ENCODE measurements at regions not wholly inside any gene's neighbourhood (a gene's known extent, or its start where the extent isn't known, plus 50 kb on each side); places are given as distances from the start of the nearest gene placed in this dataset.
"Not testable (repeated sequence)": the region's sequence is repeated elsewhere in the genome, so short reads cannot be mapped to it uniquely, and the experiment has no call there.

- H3K36me3 ChIP-seq, result no peaks in the 10 kb centered on the region
- H3K27me3 ChIP-seq, result no peaks in the 10 kb centered on the region
- H3K4me1 ChIP-seq, result no peaks in the 10 kb centered on the region
- H3K27ac ChIP-seq (replicated peaks in 1 of 4), result no peak overlapping the region
- WGBS, result 90% methylated on average over 2 of the region's 2 CpGs
- no peak for DNase-seq (ENCODE audit: extremely low spot score)
- intact Hi-C loops (cut with DNase I), result no loop called here
- no peaks in the 10 kb centered on the region for H3K9me3 ChIP-seq
- H3K4me3 ChIP-seq, result no peak overlapping the region
- TF ChIP-seq, protein P1, sequence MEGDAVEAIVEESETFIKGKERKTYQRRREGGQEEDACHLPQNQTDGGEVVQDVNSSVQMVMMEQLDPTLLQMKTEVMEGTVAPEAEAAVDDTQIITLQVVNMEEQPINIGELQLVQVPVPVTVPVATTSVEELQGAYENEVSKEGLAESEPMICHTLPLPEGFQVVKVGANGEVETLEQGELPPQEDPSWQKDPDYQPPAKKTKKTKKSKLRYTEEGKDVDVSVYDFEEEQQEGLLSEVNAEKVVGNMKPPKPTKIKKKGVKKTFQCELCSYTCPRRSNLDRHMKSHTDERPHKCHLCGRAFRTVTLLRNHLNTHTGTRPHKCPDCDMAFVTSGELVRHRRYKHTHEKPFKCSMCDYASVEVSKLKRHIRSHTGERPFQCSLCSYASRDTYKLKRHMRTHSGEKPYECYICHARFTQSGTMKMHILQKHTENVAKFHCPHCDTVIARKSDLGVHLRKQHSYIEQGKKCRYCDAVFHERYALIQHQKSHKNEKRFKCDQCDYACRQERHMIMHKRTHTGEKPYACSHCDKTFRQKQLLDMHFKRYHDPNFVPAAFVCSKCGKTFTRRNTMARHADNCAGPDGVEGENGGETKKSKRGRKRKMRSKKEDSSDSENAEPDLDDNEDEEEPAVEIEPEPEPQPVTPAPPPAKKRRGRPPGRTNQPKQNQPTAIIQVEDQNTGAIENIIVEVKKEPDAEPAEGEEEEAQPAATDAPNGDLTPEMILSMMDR (IDR thresholded peaks at IDR 0.05), result no peak
- TF ChIP-seq POLR2A (IDR thresholded peaks at IDR 0.05; ENCODE audit: low read depth) (no peak), EP300 (IDR thresholded peaks at IDR 0.05) (no peak), POLR2AphosphoS5 (IDR thresholded peaks at IDR 0.05) (no peak)
These were observed 199.5 kb upstream of the GRM3 start for GRCh38 chr7:86444245-86444644.

DNA sequence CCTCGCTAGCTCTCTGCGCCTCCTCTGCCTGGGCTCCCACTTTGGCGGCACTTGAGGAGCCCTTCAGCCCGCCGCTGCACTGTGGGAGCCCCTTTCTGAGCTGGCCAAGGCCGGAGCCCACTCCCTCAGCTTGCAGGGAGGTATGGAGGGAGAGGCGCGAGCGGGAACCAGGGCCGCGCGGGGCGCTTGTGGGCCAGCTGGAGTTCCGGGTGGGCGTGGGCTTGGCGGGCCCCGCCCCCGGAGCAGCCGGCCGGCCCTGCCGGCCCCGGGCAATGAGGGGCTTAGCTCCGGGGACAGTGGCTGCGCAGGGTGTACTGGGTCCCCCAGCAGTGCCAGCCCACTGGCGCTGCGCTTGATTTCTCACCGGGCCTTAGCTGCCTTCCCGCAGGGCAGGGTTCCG lies 203.3 kb upstream of the GRM3 start:
- intact Hi-C loops (cut with DNase I); DNase-seq (ENCODE audit: extremely low spot score); H3K27ac ChIP-seq (replicated peaks in 1 of 4); H3K4me3 ChIP-seq; H3K27me3 ChIP-seq; H3K9me3 ChIP-seq; H3K36me3 ChIP-seq; H3K4me1 ChIP-seq: not testable (repeated sequence)
- 89% methylated on average over 15 of the region's 29 CpGs for WGBS

DNA sequence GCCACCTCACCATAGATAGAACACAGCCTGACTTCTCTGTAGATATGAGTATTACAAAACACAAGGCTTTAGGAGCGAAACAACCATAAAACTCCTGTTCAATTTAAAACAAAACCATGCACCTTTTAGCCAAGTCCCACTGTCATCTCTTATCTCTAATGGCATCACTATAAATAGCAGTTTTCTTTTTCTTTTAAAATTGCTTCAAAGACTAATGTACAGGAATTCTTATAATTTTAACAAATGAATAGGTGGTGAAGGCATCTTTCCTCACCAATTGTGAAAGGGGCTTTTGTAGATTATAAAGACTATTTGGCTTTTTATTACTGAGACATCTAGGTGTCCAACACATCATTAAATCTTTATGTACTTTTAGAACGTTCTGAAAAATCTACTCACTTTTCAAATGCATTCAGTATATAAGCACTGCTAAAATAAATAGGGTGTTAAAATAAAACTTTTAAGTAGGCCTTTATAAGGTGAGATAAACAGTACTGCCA lies 205.7 kb upstream of the GRM3 start:
- 55% methylated on average over 2 of the region's 2 CpGs for WGBS
- Histone ChIP-seq H3K9me3 (no peaks in the 10 kb centered on the region), H3K27ac (replicated peaks in 1 of 4) (no peak overlapping the region), H3K4me1 (no peaks in the 10 kb centered on the region), H3K36me3 (no peaks in the 10 kb centered on the region), H3K4me3 (no peak overlapping the region), H3K27me3 (no peaks in the 10 kb centered on the region)
- intact Hi-C loops (cut with DNase I), result no loop called here
- TF ChIP-seq POLR2A (IDR thresholded peaks at IDR 0.05; ENCODE audit: low read depth), result no peak
- TF ChIP-seq EP300 (IDR thresholded peaks at IDR 0.05), result no peak
- no peak for TF ChIP-seq POLR2AphosphoS5 (IDR thresholded peaks at IDR 0.05)
- TF ChIP-seq, protein P1 (IDR thresholded peaks at IDR 0.05), result no peak
- DNase-seq (ENCODE audit: extremely low spot score), result no peak

GRCh38 chr7:86431761-86432160 lies 211.9 kb upstream of the GRM3 start:
- Histone ChIP-seq H3K9me3 (no peaks in the 10 kb centered on the region), H3K4me1 (no peaks in the 10 kb centered on the region), H3K4me3 (no peak overlapping the region), H3K27me3 (no peaks in the 10 kb centered on the region), H3K27ac (replicated peaks in 1 of 4) (no peak overlapping the region), H3K36me3 (no peaks in the 10 kb centered on the region)
- no peak for DNase-seq (ENCODE audit: extremely low spot score)
- intact Hi-C loops (cut with DNase I), result no loop called here
- TF ChIP-seq POLR2A (IDR thresholded peaks at IDR 0.05; ENCODE audit: low read depth) (no peak), EP300 (IDR thresholded peaks at IDR 0.05) (no peak), POLR2AphosphoS5 (IDR thresholded peaks at IDR 0.05) (no peak)
- TF ChIP-seq, protein P1 (IDR thresholded peaks at IDR 0.05), result no peak
- 63% methylated on average over 4 of the region's 4 CpGs for WGBS

- no peak for TF ChIP-seq POLR2A (IDR thresholded peaks at IDR 0.05; ENCODE audit: low read depth)
- no peak for TF ChIP-seq POLR2AphosphoS5 (IDR thresholded peaks at IDR 0.05)
- TF ChIP-seq, protein P1 (IDR thresholded peaks at IDR 0.05), result no peak
- TF ChIP-seq EP300 (IDR thresholded peaks at IDR 0.05), result no peak
- no peaks in the 10 kb centered on the region for H3K27me3 ChIP-seq
- intact Hi-C loops (cut with DNase I), result no loop called here
- 44% methylated on average over 2 of the region's 2 CpGs for WGBS
- no peaks in the 10 kb centered on the region for H3K36me3 ChIP-seq
- no peaks in the 10 kb centered on the region for H3K4me1 ChIP-seq
- DNase-seq (ENCODE audit: extremely low spot score), result no peak
- no peak overlapping the region for H3K27ac ChIP-seq (replicated peaks in 1 of 4)
- no peak overlapping the region for H3K4me3 ChIP-seq
- H3K9me3 ChIP-seq, result peaks cover 0 to 5% (median 0%) of the 10 kb centered on the region in 4 donors
These were observed 231.9 kb upstream of the GRM3 start for GRCh38 chr7:86411814-86412213.

All from esophagus muscularis mucosa (tissue), 4 donors.